Neural cell (in vitro differentiated cells): ENCODE measurements at regions not wholly inside any gene's neighbourhood (a gene's known extent, or its start where the extent isn't known, plus 50 kb on each side); places are given as distances from the start of the nearest gene placed in this dataset.
"Not testable (repeated sequence)": the region's sequence is repeated elsewhere in the genome, so short reads cannot be mapped to it uniquely, and the experiment has no call there.

ENCODE experiments used
- H2AFZ ChIP-seq: fragments of 200-600, 300-800 bp; sonication (generic), shearing (Covaris generic); 2 replicates; pipeline ENCODE4 v1.6.0; 2014; ENCODE audit warnings: low read depth, mild to moderate bottlenecking, antibody characterized with exemption, low read length, moderate library complexity
- H3F3A ChIP-seq: fragments of 200-600 bp; shearing (Covaris generic); 2 replicates; pipeline ENCODE4 v1.6.1; 2016; ENCODE audit warnings: mild to moderate bottlenecking, moderate library complexity, mixed read lengths, antibody characterized with exemption, low read length; ENCODE audit not compliant: insufficient read depth, poor library complexity, severe bottlenecking
- H3K27ac ChIP-seq: fragments of 200-600, 300-800 bp; sonication (generic), shearing (Covaris generic); 2 replicates; pipeline ENCODE4 v1.5.1; 2014; ENCODE audit warnings: mild to moderate bottlenecking, low read length, moderate library complexity
- H3K27me3 ChIP-seq: fragments of 300-800, 200-600 bp; sonication (generic), shearing (Covaris generic); 2 replicates; pipeline ENCODE4 v1.6.0; 2014; ENCODE audit warnings: mild to moderate bottlenecking, low read depth, low read length, moderate library complexity; ENCODE audit not compliant: insufficient read depth
- H3K36me3 ChIP-seq: fragments of 300-800, 200-600 bp; sonication (generic), shearing (Covaris generic); 2 replicates; pipeline ENCODE4 v1.5.1; 2014; ENCODE audit warnings: mild to moderate bottlenecking, antibody characterized with exemption, low read length, moderate library complexity; ENCODE audit not compliant: insufficient read depth
- H3K4me2 ChIP-seq: fragments of 300-800, 200-600 bp; sonication (generic), shearing (Covaris generic); 2 replicates; pipeline ENCODE4 v1.6.0; 2014; ENCODE audit warnings: mild to moderate bottlenecking, low read length
- H3K4me3 ChIP-seq: fragments of 300-800, 200-600 bp; sonication (generic), shearing (Covaris generic); 2 replicates; pipeline ENCODE4 v1.5.1; 2014; ENCODE audit warnings: mild to moderate bottlenecking, low read length, moderate library complexity
- H3K79me2 ChIP-seq: fragments of 200-600 bp; shearing (Covaris generic); replicated peaks from 2 replicates; pipeline ENCODE4 v1.6.0; 2014; ENCODE audit warnings: mild to moderate bottlenecking, low read length, moderate library complexity; ENCODE audit not compliant: insufficient read depth
- H3K9ac ChIP-seq: fragments of 300-800, 200-600 bp; sonication (generic), shearing (Covaris generic); 2 replicates; pipeline ENCODE4 v1.6.1; 2016; ENCODE audit warnings: mild to moderate bottlenecking, low read length, mixed read lengths
- H3K9me2 ChIP-seq: fragments of 200-600 bp; shearing (Covaris generic); 2 replicates; pipeline ENCODE4 v1.6.1; 2016; ENCODE audit warnings: mild to moderate bottlenecking, low read length, mixed read lengths; ENCODE audit not compliant: insufficient read depth
- H3K9me3 ChIP-seq: fragments of 200-600, 300-800 bp; sonication (generic), shearing (Covaris generic); 2 replicates; pipeline ENCODE4 v1.6.1; 2016; ENCODE audit warnings: mild to moderate bottlenecking, mixed run types, low read length, moderate library complexity, mixed read lengths
- H4K20me1 ChIP-seq: fragments of 200-600 bp; shearing (Covaris generic); 2 replicates; pipeline ENCODE4 v1.6.1; 2016; ENCODE audit warnings: mild to moderate bottlenecking, mixed run types; ENCODE audit not compliant: insufficient read depth
- CTCF ChIP-seq: fragments of 450-650 bp; IDR thresholded peaks from 2 replicates; pipeline ENCODE4 v1.5.1; 2014; ENCODE audit warnings: antibody characterized with exemption, mild to moderate bottlenecking, moderate library complexity; ENCODE audit not compliant: poor library complexity, severe bottlenecking
- EP300 ChIP-seq: fragments of 450-650 bp; conservative IDR thresholded peaks from 2 replicates; pipeline ENCODE4 v1.6.1; 2014; ENCODE audit warnings: antibody characterized with exemption, mild to moderate bottlenecking, moderate library complexity; ENCODE audit not compliant: poor library complexity, severe bottlenecking
- EZH2 ChIP-seq: fragments of 200-600, 300-800 bp; shearing (Covaris generic), sonication (generic); IDR thresholded peaks from 2 replicates; pipeline ENCODE4 v1.6.1; 2014; ENCODE audit warnings: antibody characterized with exemption, low read length, borderline replicate concordance, mild to moderate bottlenecking; ENCODE audit not compliant: insufficient read depth, poor library complexity, severe bottlenecking
- MXI1 ChIP-seq: fragments of 450-650 bp; conservative IDR thresholded peaks from 2 replicates; pipeline ENCODE4 v1.6.1; 2014; ENCODE audit warnings: antibody characterized with exemption, mild to moderate bottlenecking; ENCODE audit not compliant: poor library complexity, severe bottlenecking
- POLR2AphosphoS5 ChIP-seq: IDR thresholded peaks from 2 replicates; pipeline ENCODE4 v1.6.1; 2012
- RAD21 ChIP-seq: fragments of 450-650 bp; conservative IDR thresholded peaks from 2 replicates; pipeline ENCODE4 v1.6.1; 2014; ENCODE audit warnings: antibody characterized with exemption, mild to moderate bottlenecking, moderate library complexity
- REST ChIP-seq: IDR thresholded peaks from 2 replicates; pipeline ENCODE4 v1.6.1; 2012; ENCODE audit warnings: borderline replicate concordance
- SMC3 ChIP-seq: fragments of 450-650 bp; conservative IDR thresholded peaks from 2 replicates; pipeline ENCODE4 v1.6.1; 2014; ENCODE audit warnings: antibody characterized with exemption, mild to moderate bottlenecking, moderate library complexity; ENCODE audit not compliant: poor library complexity
- TAF1 ChIP-seq: IDR thresholded peaks from 2 replicates; pipeline ENCODE4 v1.6.1; 2012; ENCODE audit warnings: low read depth

GRCh38 chr6:85236636-85237035, 213.2 kb upstream of the NT5E start:
- Histone ChIP-seq H3K27ac (no peak overlapping the region), H3K36me3 (no peaks in the 10 kb centered on the region), H2AFZ (no peak overlapping the region), H3K79me2 (no peaks in the 10 kb centered on the region), H3K9me3 (no peaks in the 10 kb centered on the region), H3K9ac (no peak overlapping the region), H3K4me2 (no peak overlapping the region), H3F3A (no peaks in the 10 kb centered on the region), H3K27me3 (no peaks in the 10 kb centered on the region), H4K20me1 (no peaks in the 10 kb centered on the region), H3K4me3 (no peak overlapping the region), H3K9me2 (no peaks in the 10 kb centered on the region)
- TF ChIP-seq CTCF (no peak), REST (no peak), MXI1 (no peak), EZH2 (no peak), EP300 (no peak), SMC3 (no peak), RAD21 (no peak), TAF1 (no peak), POLR2AphosphoS5 (no peak)

GRCh38 chr6:85227345-85227744, 222.5 kb upstream of the NT5E start:
- H2AFZ ChIP-seq = not testable (repeated sequence)

GRCh38 chr6:85212794-85213193, 237.1 kb upstream of the NT5E start:
- H3K79me2 ChIP-seq, H3K4me2 ChIP-seq, H3K4me3 ChIP-seq, H3K27me3 ChIP-seq, H2AFZ ChIP-seq, H3F3A ChIP-seq, H4K20me1 ChIP-seq, H3K9me2 ChIP-seq, H3K27ac ChIP-seq, H3K9me3 ChIP-seq, H3K9ac ChIP-seq, H3K36me3 ChIP-seq: not testable (repeated sequence)

More at GRCh38 chr6:85227345-85227744, 222.5 kb upstream of the NT5E start:
- not testable (repeated sequence) for H3K9ac ChIP-seq, H3K4me3 ChIP-seq, H3F3A ChIP-seq, H3K27ac ChIP-seq, H4K20me1 ChIP-seq, H3K36me3 ChIP-seq, H3K27me3 ChIP-seq, H3K9me3 ChIP-seq, H3K9me2 ChIP-seq, H3K79me2 ChIP-seq, H3K4me2 ChIP-seq
